ENCODE measurements at regions not wholly inside any gene's neighbourhood (a gene's known extent, or its start where the extent isn't known, plus 50 kb on each side); places are given as distances from the start of the nearest gene placed in this dataset.

- TF ChIP-seq CTCF (IDR thresholded peaks at IDR 0.05) (no peak), POLR2A (IDR thresholded peaks at IDR 0.05) (no peak)
These were observed 68.1 kb downstream of the TEKT4 start for GRCh38 chr2:94939349-94939748.

Data from adrenal gland (tissue), 5 donors.